Fibroblast of upper back skin (primary cell): ENCODE measurements at regions not wholly inside any gene's neighbourhood (a gene's known extent, or its start where the extent isn't known, plus 50 kb on each side); places are given as distances from the start of the nearest gene placed in this dataset.

ENCODE experiments used
- DNase-seq: peaks from one replicate; pipeline ENCODE4 v3.0.0-alpha.2; 2013

- DNase-seq = no peak
Observed at GRCh38 chr6:134117409-134117808, 65.0 kb upstream of the SLC2A12 start.

- DNase-seq = no peak
Observed at GRCh38 chr6:134115715-134116074, 63.3 kb upstream of the SLC2A12 start.

GRCh38 chr6:134114918-134115714, 62.7 kb upstream of the SLC2A12 start:
- no peak for DNase-seq

DNA sequence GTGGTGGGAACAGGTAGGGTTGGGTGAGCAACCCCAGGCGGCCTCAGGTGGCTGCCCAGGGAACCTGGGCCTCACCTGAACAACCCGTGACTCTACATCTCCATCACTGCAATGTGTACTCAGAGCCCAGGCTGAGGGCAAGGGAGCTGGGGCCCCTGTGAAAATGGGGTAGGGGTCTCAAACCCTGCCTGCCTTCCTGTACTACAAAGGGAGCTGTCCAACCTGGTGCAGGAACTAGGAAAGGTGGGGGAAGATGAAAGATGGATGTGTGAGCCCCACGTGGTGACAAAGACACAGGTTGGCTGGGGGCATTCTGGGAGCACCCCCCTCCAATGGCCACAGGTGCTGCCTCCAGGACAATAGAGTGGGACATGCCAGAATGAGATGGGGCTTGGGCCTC, 62.1 kb upstream of the SLC2A12 start:
- DNase-seq = no peak

GRCh38 chr6:134111726-134112125, 59.3 kb upstream of the SLC2A12 start:
- DNase-seq = no peak

- DNase-seq = peak; percentile 63
Observed at GRCh38 chr6:134111062-134111677, 58.7 kb upstream of the SLC2A12 start.

DNA sequence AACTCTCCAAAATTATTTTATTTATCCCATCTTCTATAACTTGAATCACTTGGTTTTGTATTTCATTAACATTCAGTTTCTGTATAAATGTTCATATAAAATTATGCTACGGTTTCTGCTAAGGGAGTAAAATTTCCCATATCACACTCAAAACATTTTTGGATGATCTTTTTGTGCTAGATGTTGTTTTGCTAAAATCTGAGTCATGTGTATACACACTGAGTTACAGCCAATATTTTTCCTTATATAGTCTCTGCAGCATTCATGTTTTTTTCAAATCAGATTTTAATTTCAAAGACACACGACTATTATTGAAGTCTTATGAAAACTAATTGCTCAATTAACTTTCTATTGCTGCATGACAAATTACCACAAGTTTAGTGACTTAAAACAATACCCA, 54.3 kb upstream of the SLC2A12 start:
- no peak for DNase-seq

DNA sequence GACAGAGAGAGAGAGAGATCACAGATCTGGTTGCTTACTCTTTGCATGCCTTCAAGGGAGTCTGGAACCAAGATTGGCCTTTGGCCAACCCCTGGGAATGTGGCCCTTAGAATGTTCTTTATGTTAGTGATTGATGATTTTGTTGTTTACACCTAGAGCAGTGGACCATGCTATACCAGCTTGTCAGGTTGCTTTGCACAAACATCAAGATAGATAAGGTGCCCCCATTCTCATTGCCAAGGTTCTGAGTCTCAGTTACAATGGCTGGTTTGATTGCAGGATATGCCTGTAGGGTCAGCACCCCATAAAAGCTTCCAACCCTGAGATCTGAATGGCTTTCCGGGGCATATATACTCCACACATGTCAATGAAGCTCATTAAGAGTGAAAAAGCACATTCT, 53.5 kb upstream of the SLC2A12 start:
- DNase-seq = no peak

GRCh38 chr6:134103006-134103405, 50.6 kb upstream of the SLC2A12 start:
- DNase-seq = no peak
